HEK293 (cell line): ENCODE measurements at regions not wholly inside any gene's neighbourhood (a gene's known extent, or its start where the extent isn't known, plus 50 kb on each side); places are given as distances from the start of the nearest gene placed in this dataset.

Source experiments
- CTCF ChIA-PET: fragments of 350-600 bp; formaldehyde crosslinking; extraction: SDS; loops from one replicate; lab custom pipeline; 2021; ENCODE audit warnings: antibody characterized with exemption; lab: Yijun Ruan, JAX
- POLR2A ChIA-PET: fragments of 300-600 bp; formaldehyde crosslinking; extraction: SDS; loops from one replicate; lab custom pipeline; 2020; ENCODE audit warnings: antibody characterized with exemption, inconsistent platforms; lab: Yijun Ruan, JAX
- H3K27ac ChIP-seq: fragments of 200-500 bp; sonication (Bioruptor generic); 2 replicates; pipeline ENCODE4 v1.5.1; 2014; ENCODE audit warnings: low read depth, low read length, control low read depth, inconsistent platforms; ENCODE audit errors: extremely low read depth
- H3K36me3 ChIP-seq, 2 experiments: fragments of 200-500 bp in 1 of 2; sonication (Bioruptor generic) in 1 of 2; 1 replicate in 1 of 2; 2 replicates in 1 of 2; pipeline ENCODE4 v1.5.1; 2014 to 2017; ENCODE audit warnings: inconsistent platforms in 2 of 2, low read length in 2 of 2; ENCODE audit not compliant: control insufficient read depth in 2 of 2, insufficient read depth in 1 of 2
- H3K4me1 ChIP-seq: fragments of 200-500 bp; sonication (Bioruptor generic); 2 replicates; pipeline ENCODE4 v1.5.1; 2014; ENCODE audit warnings: mild to moderate bottlenecking, low read length, inconsistent platforms; ENCODE audit not compliant: control insufficient read depth, insufficient read depth
- H3K4me3 ChIP-seq: 2 replicates; pipeline ENCODE4 v1.5.1; 2011; ENCODE audit warnings: low read depth, mild to moderate bottlenecking, control low read depth, low read length, moderate library complexity
- H3K9me3 ChIP-seq: fragments of 200-500 bp; sonication (Bioruptor generic); 2 replicates; pipeline ENCODE4 v1.5.1; 2014; ENCODE audit warnings: low read depth, low read length, inconsistent platforms; ENCODE audit not compliant: control insufficient read depth, insufficient read depth
- AEBP2 ChIP-seq: fragments of 450-650 bp; formaldehyde crosslinking; IDR thresholded peaks from 2 replicates; pipeline ENCODE4 v1.5.1; 2016; ENCODE audit warnings: missing biosample characterization, missing genetic modification characterization, borderline replicate concordance
- GLI4 ChIP-seq: fragments of 450-650 bp; formaldehyde crosslinking; IDR thresholded peaks from 2 replicates; pipeline ENCODE4 v1.5.1; 2016; ENCODE audit warnings: missing biosample characterization, missing genetic modification characterization
- IKZF3 ChIP-seq: fragments of 450-650 bp; IDR thresholded peaks from 2 replicates; pipeline ENCODE4 v1.5.0; 2018; ENCODE audit warnings: missing biosample characterization, mild to moderate bottlenecking, missing genetic modification characterization, moderate library complexity
- MYNN ChIP-seq: fragments of 450-650 bp; formaldehyde crosslinking; IDR thresholded peaks from 2 replicates; pipeline ENCODE4 v1.5.1; 2016; ENCODE audit warnings: missing biosample characterization, missing genetic modification characterization, borderline replicate concordance
- MZF1 ChIP-seq: fragments of 450-650 bp; formaldehyde crosslinking; IDR thresholded peaks from 2 replicates; pipeline ENCODE4 v1.5.1; 2017; ENCODE audit warnings: missing biosample characterization, missing genetic modification characterization, borderline replicate concordance
- OSR2 ChIP-seq: fragments of 450-650 bp; formaldehyde crosslinking; IDR thresholded peaks from 2 replicates; pipeline ENCODE4 v1.5.1; 2016; ENCODE audit warnings: missing biosample characterization, missing genetic modification characterization
- OVOL3 ChIP-seq: fragments of 450-650 bp; formaldehyde crosslinking; IDR thresholded peaks from 2 replicates; pipeline ENCODE4 v1.5.1; 2016; ENCODE audit warnings: missing biosample characterization, missing genetic modification characterization
- RBAK ChIP-seq: fragments of 450-650 bp; formaldehyde crosslinking; IDR thresholded peaks from 2 replicates; pipeline ENCODE4 v1.5.1; 2016; ENCODE audit warnings: missing biosample characterization, missing genetic modification characterization
- TCF7L2 ChIP-seq: IDR thresholded peaks from 2 replicates; pipeline ENCODE4 v1.6.1; 2011; ENCODE audit warnings: low read depth, mild to moderate bottlenecking, inconsistent platforms, low read length, moderate library complexity, borderline replicate concordance
- TSHZ1 ChIP-seq: fragments of 450-650 bp; formaldehyde crosslinking; IDR thresholded peaks from 2 replicates; pipeline ENCODE4 v1.5.1; 2016; ENCODE audit warnings: missing biosample characterization, missing genetic modification characterization, borderline replicate concordance
- ZBTB21 ChIP-seq: fragments of 450-650 bp; formaldehyde crosslinking; IDR thresholded peaks from 2 replicates; pipeline ENCODE4 v1.5.1; 2017; ENCODE audit warnings: missing biosample characterization, missing genetic modification characterization
- ZNF140 ChIP-seq: fragments of 450-650 bp; formaldehyde crosslinking; IDR thresholded peaks from 2 replicates; pipeline ENCODE4 v1.5.1; 2016; ENCODE audit warnings: missing biosample characterization, missing genetic modification characterization
- ZNF202 ChIP-seq: fragments of 450-650 bp; formaldehyde crosslinking; IDR thresholded peaks from 2 replicates; pipeline ENCODE4 v1.5.1; 2016; ENCODE audit warnings: missing biosample characterization, missing genetic modification characterization, borderline replicate concordance
- ZNF280D ChIP-seq: fragments of 450-650 bp; formaldehyde crosslinking; IDR thresholded peaks from 2 replicates; pipeline ENCODE4 v1.5.1; 2016; ENCODE audit warnings: missing biosample characterization, missing genetic modification characterization
- ZNF335 ChIP-seq: fragments of 450-650 bp; formaldehyde crosslinking; conservative IDR thresholded peaks from 2 replicates; pipeline ENCODE4 v1.5.1; 2016; ENCODE audit warnings: missing biosample characterization, missing genetic modification characterization
- ZNF350 ChIP-seq: fragments of 450-650 bp; formaldehyde crosslinking; IDR thresholded peaks from 2 replicates; pipeline ENCODE4 v1.5.0; 2017; ENCODE audit warnings: missing biosample characterization, mild to moderate bottlenecking, missing genetic modification characterization
- ZNF449 ChIP-seq: fragments of 450-650 bp; formaldehyde crosslinking; IDR thresholded peaks from 2 replicates; pipeline ENCODE4 v1.5.1; 2017; ENCODE audit warnings: missing biosample characterization, mild to moderate bottlenecking, missing genetic modification characterization, moderate library complexity
- ZNF514 ChIP-seq: fragments of 450-650 bp; formaldehyde crosslinking; IDR thresholded peaks from 2 replicates; pipeline ENCODE4 v1.5.1; 2016; ENCODE audit warnings: missing biosample characterization, missing genetic modification characterization
- ZNF580 ChIP-seq: fragments of 450-650 bp; formaldehyde crosslinking; IDR thresholded peaks from 2 replicates; pipeline ENCODE4 v1.5.1; 2016; ENCODE audit warnings: missing biosample characterization, missing genetic modification characterization
- ZNF701 ChIP-seq: fragments of 450-650 bp; formaldehyde crosslinking; IDR thresholded peaks from 2 replicates; pipeline ENCODE4 v1.5.1; 2016; ENCODE audit warnings: missing biosample characterization, missing genetic modification characterization
- ZXDB ChIP-seq: fragments of 450-650 bp; formaldehyde crosslinking; IDR thresholded peaks from 2 replicates; pipeline ENCODE4 v1.5.1; 2016; ENCODE audit warnings: missing biosample characterization, missing genetic modification characterization

GRCh38 chr18:72206814-72207213 is 337.3 kb downstream of the CBLN2 start:
- H3K27ac ChIP-seq = no peak overlapping the region
- no peaks in the 10 kb centered on the region for H3K4me1 ChIP-seq
- no peak overlapping the region for H3K4me3 ChIP-seq
- H3K36me3 ChIP-seq = no peaks in the 10 kb centered on the region
- no peaks in the 10 kb centered on the region for H3K9me3 ChIP-seq
- CTCF ChIA-PET = interaction anchor here (0.5 kb wide), 1 partner anchor 326 kb away, joined by 3 read pairs; no protein-coding TSS in a partner anchor
- POLR2A ChIA-PET = no interaction called here
- no peak for TF ChIP-seq TCF7L2
- TF ChIP-seq ZBTB21 (tag by site-specific recombination) = no peak
- TF ChIP-seq MYNN (tag by site-specific recombination) = no peak
- TF ChIP-seq MZF1 = no peak
- TF ChIP-seq ZNF580 (tag by site-specific recombination) = no peak

GRCh38 chr18:72201032-72201431 is 343.1 kb downstream of the CBLN2 start:
- TF ChIP-seq GLI4 (tag by site-specific recombination) = no peak
- TF ChIP-seq, all 188 proteins: peak for 0
- Histone ChIP-seq H3K4me1 (no peaks in the 10 kb centered on the region), H3K9me3 (no peaks in the 10 kb centered on the region), H3K36me3 (no peaks in the 10 kb centered on the region), H3K4me3 (no peak overlapping the region), H3K27ac (no peak overlapping the region)
- CTCF ChIA-PET = no interaction called here
- POLR2A ChIA-PET = no interaction called here

- CTCF ChIA-PET = no interaction called here
- POLR2A ChIA-PET = no interaction called here
- no peak overlapping the region for H3K4me3 ChIP-seq
- H3K4me1 ChIP-seq = no peaks in the 10 kb centered on the region
- H3K36me3 ChIP-seq = no peaks in the 10 kb centered on the region
- no peak overlapping the region for H3K27ac ChIP-seq
- no peaks in the 10 kb centered on the region for H3K9me3 ChIP-seq
- TF ChIP-seq RBAK (tag by site-specific recombination) (no peak), ZNF335 (tag by site-specific recombination) (no peak), ZNF202 (tag by site-specific recombination) (no peak), ZXDB (tag by site-specific recombination) (no peak), ZNF350 (tag by site-specific recombination) (no peak), ZNF280D (tag by site-specific recombination) (no peak), ZNF701 (tag by site-specific recombination) (no peak), IKZF3 (no peak), OSR2 (tag by site-specific recombination) (no peak), ZNF449 (tag by site-specific recombination) (no peak), OVOL3 (tag by site-specific recombination) (no peak), ZNF514 (no peak), TSHZ1 (tag by site-specific recombination) (no peak), AEBP2 (tag by site-specific recombination) (no peak), MYNN (tag by site-specific recombination) (no peak), ZNF140 (tag by site-specific recombination) (no peak)
Measured at GRCh38 chr18:72197591-72197990, 346.6 kb downstream of the CBLN2 start.
